CD4-positive, alpha-beta T cell treated with Interleukin-4 for 4 hours (primary cell): ENCODE measurements at regions not wholly inside any gene's neighbourhood (a gene's known extent, or its start where the extent isn't known, plus 50 kb on each side); places are given as distances from the start of the nearest gene placed in this dataset.
A peak's percentile ranks its signal among the peaks of the same experiment; 100 is the strongest.

Experiments
- DNase-seq: peaks from one replicate; pipeline ENCODE4 v3.0.0-alpha.2; 2020

DNA sequence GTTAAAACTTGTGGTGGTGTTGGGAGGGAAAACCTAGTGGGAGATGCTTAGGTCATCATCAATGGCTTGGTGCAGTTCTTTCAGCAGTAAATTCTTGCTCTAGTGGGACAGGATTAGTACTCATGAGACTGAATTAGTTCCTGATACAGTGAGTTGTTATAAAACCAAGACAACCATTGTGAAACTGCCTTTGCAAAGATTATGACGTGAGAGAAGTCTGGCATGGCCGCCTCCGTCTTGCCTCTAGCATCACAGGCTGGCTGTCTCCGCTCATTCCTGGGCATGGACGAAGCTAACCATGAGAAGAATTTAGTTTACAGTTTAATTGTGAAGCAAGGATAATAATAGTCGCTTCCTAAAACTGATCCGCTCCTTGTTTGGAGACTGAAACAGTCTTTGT, 186.4 kb downstream of the KIF20B start:
- no peak for DNase-seq

DNA sequence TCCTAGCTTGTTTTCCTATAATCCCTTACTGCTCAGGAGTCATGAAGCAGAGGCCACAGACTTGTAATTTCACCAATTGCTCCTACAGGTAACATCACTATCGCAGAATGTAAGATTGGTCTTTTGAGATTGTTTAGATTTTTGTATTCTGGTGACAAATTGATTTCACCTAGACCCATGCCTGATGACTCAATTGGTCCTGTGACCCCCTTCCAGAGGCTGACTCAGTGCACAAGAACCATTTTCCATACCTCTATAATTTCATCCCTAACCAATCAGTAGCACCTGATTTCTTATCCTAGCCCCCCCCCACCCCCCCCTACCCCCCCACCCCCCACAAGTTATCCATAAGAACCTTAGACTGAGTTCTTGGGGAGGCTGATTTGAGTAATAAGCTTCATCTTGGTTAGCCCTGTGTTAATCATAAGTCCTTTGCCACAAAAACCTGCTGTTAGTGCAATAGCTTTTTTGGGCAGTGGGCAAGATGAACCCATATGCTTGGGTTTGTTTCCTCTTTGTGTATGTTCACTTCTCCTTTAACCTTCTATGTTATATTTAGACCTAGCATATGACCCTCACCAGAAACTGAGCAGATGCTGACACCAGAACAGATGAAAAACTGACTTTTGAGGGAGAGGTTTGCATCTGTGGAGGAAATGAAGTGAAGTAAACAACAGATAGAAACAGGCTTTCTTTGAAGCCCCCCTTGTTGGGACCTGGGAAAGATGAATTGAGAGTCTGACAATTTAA, 187.1 kb downstream of the KIF20B start:
- no peak for DNase-seq

DNA sequence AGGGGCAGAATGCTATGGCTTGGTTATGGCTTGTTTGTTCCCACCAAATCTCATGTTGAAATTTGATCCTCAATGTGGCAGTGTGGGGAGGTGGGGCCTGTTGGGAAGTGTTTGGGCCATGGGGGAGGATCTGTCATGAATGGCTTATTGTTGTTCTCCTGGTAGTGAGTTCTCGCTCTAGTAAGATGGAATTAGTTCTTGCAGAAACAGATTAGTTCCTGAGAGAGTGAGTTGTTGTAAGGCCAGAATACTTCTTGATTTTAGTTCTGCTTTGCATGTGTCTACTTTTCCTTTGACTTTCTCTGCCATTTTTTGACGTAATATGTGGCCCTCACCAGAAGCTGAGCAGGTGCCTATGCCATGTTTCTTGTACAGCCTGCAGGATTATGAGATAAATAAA, 188.2 kb downstream of the KIF20B start:
- DNase-seq = no peak

DNA sequence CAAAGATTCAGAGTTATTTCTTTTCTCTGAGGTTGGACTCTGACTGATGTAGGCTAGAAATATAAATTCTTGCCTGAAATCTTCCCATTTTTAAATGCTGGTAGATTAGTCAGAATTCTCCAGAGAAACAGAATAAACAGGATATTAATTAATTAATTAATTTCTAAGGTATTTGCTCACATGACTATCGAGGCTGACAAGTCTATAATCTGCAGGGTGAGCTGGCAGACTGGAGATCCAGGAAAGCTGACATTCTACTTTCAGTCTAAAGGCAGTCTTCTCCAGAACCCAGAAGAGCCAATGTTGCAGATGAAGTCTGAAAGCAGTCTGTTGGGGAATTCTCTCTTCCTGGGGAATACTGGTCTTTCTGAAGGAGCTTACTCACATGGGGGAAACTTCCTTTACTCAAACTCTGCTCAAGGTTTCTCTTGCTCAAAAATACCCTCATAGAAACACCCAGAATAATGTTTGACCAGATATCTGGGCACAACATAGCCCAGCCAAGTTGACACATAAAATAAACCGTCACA, 189.7 kb downstream of the KIF20B start:
- no peak for DNase-seq

DNA sequence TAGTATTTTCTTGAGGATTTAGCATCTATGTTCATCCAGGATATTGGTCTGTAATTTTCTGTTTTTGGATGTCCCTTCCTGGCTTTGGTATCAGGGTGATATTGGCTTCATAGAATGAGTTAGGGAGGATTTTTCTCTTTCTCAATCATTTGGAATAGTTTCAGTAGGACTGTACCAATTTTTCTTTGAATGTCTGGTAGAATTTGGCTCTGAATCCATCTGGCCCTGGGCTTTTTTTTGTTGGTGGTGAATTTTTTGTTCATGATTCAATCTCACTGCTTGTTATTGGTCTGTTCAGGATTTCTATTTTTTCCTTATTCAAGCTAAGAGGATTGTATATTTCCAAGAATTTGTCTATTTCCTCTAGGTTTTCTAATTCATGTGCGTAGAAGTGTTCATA, 192.7 kb downstream of the KIF20B start:
- no peak for DNase-seq

DNA sequence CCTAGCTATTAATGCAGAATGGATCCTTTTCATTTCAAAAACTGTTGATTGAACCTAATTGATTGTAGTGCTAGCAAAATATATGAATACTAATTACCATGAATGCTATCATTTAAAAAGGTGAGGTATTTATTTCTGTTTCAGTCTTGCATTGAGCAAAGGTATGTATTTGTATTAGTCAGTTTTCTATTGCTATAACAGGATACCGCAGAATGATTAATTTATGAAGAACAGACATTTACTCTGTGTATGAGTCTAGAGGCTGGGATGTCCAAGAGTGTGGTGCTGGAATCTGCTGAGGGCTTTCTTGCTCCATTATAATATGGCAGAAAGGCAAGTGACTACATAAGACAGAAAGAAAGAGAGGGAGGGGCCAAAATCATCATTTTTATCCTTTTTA, 199.2 kb downstream of the KIF20B start:
- DNase-seq = no peak

DNA sequence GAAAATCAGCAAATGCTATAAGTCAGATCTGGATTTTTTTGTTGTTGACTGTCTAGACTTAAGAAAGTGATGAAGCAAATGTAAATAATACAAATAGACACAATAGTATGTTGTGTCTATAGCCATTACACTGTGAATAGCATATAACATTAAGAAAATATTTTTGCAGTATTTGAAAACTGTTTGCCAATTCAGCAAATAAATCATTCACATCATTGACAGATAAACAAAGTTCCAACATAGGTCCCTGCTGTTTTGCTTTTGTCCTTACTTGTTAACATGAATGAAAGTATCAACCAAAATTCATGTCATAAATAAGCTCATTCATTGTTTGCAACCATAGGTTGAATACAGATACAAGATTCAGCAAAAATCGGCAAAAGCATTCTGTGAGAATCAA, 200.5 kb downstream of the KIF20B start:
- no peak for DNase-seq

DNA sequence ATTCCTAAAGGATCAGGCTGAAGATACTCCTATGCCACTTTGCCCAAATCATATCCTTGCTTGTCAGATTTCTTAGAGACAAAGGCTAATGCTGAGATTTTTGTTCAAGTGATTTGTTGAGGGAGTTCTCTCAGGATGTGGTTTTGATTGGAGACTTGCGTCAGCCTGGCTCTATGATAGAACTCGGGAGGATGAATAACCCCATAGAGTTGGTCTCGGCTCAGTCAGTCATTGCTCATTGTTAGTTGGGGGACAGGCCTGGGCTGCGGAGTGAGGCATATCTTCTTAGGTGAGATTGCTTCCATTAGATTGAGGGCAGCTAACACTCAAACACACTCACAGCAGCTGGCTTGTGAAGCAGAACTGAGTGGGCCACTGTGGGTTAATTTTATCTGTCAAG, 203.4 kb downstream of the KIF20B start:
- DNase-seq = no peak

DNA sequence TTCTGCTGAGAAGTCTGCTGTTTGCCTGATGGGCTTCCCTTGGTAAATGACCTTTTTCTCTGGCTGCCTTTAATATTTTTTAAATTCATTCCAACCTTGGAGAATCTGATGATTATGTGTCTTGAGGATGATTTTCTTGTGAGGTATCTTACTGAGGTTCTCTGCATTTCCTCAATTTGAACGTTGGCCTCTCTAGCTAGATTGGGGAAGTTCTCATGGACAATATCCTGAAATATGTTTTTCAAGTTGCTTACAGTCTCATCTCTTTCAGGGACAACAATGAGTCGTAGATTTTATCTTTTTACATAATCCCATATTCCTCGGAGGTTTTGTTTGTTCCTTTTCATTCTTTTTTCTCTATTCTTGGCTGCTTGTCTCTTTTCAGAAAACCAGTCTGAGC, 208.4 kb downstream of the KIF20B start:
- DNase-seq = no peak

DNA sequence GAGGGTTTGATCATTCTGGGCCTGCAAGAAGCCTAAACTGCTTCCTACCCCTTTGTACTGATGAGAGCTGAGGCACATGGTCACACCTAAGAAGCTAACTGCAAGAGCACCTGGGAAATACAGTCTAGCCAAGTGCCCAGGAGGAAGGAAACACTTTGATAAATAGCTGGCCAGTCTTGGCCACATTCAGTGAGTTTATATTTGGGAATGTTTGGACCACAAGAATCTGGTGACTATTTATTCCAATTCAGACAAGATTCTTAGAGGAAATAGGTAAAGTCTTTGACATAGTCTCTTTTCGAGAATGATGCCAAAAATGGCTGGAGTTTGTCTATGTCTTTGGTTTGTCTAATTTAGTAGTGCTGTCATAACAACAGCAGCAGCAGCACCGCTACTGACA, 213.6 kb downstream of the KIF20B start:
- no peak for DNase-seq

DNA sequence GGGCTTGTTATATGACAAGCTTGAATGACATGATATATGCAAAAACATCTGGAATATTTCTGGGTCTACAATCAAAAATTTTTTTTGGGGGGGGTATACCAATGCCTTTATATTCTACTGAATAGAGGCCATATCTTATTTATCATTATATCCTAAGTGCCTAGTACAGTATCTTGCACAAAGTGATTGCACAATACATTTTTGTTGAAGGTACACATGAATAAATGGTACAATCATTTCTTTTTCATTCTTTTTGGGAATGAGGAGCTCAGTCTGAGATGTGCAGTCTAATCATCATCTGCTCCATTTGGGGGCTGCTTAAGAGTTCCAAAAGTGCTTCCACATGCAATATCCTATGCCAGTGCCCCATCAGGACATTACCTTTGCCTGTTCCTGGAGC, 214.6 kb downstream of the KIF20B start:
- no peak for DNase-seq

DNA sequence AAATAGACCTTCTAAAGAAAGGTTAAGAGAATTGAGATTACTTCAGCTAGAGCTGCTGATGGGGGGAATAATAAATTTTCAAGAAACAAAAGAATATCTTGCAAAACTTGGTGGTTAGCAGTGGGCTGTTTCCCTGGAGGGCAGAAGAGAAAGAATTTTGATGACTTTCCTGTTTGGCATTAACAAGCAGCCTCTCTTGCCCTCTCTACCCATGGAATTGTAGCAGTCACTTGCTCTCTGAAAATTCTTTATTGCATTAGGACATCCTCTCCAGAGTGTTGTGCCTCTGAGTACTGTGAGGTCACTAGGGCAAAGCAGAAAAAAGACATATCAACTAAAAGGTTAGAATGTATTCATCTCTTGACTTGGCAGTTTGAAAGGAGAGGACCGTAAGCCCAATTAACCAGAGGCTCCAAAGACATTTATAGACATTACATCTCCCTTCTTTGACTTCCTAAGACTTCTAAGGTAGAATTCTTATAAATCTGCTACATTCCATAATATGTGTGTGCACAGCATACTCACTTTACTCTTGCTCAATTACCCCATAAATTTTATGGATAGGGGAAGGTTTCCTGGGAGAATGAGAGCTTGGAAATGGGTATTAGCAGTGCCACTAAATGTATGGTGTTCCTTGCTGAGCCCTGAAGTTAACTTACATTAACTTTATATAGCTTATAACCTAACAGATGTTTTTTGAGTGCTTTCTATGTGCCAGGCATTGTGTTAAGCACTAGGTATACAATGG, 215.3 kb downstream of the KIF20B start:
- no peak for DNase-seq

DNA sequence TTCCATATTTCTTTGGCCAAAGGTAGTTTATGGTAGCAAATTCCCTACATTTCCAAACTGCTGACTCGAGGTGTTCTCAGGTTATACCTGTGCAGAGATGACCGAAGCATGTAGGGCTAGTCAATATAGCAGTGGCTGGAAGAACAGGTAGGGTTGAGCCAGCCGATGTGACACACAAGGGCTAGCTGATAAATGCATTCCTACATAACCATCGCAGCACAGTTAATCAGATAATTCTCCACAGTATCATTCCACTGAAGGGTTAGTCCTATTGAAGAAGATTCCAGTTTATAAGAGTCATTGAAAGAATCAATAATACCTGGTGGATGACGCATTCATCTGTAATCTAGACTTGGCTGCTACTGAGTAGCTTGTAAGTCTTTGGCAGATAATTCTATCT, 220.0 kb downstream of the KIF20B start:
- DNase-seq = no peak

DNA sequence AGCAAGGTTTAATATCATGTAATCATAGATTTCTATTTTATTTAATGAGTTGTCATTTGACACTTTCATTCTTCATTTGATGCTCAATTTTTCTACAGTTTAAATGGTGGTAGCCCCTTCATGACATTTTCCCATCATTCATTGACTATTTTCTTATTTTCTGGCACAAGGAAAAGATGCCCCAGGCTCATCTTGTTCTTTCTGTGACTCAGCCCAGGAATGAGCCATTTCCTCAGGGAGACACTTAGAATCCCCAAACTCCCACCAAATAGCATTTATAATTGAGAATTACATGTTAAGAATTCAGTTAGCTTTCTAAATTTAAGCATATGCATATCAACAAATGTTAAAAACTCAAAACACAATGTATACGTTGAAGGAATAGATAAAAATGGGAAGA, 222.3 kb downstream of the KIF20B start:
- DNase-seq = no peak

DNA sequence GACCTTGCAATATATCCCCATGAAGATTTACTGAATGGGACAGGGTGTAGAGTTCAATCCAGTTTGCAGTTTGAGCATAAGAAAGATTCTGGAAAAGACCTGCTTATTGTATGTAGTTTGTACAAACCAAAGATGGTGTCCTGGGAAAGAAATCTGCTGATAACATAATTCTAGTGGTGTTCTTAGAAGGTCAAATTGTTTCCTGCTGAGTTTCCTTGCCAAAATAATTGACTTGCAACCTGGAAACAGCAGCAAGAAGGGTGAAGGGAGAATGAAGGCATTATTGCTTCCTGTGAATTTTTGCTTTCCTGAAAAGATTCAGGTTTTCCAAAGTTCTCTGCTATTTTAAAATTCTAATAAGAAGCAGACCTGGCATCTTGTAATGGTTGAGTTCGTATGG, 222.9 kb downstream of the KIF20B start:
- DNase-seq = no peak

DNA sequence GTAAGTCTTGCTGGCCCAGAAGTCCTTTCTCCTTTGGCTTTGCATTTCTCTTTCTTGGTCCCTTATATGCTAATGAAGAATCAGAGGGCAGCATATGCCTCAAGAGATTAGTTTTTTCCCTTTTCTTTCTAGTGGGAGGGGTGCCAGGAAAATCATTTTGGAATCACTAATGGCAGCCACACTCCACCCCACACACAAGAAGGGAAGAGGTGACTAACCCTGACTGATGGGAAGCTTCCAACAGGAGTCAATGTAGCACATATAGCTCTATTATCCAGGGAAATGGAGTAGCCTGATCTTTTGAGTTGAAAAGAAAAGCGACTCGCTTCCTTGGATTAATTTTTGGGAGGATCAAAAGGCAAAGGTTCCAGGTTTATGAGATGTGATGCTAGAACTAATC, 225.3 kb downstream of the KIF20B start:
- no peak for DNase-seq

DNA sequence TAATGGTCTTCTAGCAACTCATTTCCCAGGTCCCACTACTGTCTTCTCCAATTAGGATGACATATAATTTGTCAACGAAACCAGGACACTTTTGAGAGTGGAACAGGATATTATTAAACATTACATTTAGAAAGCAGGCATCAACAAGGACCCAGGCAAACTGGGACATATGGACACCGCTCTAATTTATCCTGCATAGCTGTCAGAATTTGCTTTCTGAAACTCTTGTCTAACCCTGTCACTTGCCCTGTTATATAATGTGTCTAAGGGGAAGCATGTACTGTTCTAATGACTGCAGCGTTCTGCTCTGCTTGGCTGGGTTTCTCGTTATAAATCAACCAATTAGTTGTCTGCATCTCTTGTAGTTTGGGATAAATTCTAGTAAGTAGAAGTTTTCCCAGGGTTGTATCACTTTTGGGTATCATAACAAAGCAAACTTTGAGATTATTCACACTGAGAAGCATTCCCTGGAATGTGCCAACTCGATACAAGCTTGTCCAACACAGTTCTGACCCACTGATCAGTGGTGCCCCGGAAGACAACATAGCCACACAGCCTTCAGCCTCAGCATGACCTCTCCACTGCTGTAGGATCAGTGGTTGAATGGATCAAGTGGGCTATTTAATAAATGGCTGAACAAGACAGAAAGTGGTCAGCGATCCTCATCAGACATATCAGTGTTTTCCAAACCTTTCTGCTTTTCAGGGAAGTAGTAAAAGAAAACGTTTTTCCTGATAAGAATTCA, 228.1 kb downstream of the KIF20B start:
- no peak for DNase-seq

DNA sequence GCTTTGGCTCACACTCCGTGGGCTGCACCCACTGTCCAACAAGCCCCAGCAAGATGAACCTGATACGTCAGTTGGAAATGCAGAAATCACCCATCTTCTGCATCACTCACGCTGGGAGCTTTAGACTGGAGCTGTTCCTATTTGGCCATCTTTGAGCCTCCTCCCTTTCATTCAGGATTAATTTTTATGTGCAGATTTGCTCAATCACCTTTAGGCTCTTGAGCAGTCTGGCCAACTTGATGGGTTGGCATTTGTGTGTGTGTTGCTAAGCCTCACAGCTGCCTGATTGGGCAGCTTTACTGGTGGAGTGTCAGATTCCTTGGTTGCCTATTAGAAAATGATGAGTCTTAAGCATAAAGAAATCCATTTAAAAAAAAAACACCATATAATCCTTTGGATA, 236.1 kb downstream of the KIF20B start:
- DNase-seq = no peak

DNA sequence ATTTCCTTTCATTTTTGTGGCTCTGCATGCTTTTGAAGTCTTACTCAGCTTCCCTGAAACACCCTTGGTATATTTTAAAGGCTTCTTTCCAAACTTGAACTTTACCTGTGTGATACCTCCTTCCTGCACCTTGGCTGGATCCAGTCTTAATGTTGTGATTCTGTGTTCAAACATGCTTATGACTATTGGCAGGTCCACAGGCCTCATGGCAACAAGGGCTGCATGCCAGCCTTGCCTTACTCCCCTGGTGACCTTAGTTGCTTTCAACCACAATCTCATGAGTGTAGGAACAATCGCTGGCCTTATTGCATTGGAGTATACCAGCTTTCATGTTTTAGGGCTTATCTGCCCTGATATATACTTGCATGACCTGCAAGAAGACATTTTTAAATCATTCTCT, 238.7 kb downstream of the KIF20B start:
- no peak for DNase-seq

DNA sequence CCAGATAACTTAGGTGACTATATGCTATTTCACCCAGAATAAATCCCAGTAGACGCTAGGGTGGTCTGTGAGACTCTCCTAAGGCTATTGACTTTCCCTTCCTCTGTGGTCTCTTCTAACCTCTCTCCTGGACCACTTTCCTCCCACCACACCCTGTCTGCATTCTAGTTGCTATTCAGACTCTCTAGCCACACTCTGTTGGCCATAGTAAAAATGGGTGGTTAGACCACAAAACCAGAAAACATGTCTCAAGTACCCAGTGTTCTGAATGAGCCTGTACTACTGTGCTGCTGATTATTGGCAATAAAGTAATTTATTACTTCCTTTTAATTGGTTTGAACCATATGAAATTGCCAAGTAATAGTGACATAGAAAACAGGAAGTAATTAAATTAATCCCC, 240.8 kb downstream of the KIF20B start:
- DNase-seq = no peak

DNA sequence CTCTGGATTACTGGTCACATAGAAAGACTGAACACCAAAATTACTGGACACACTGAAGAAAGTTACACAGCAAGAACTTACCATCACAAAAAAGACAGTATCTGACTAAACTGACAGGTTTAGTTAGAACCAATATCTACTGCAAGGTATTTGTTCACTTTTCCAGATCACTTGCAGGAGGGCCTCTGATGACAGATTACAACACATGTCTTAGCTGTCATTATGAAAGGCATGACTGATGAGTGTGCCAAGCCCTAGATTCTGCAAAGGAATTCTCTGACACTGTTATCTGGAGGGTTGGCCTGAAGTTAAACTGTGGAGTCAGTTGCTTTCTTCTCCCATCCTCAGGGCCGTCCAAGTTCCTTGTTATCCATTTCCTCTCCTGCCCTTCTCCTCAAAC, 242.7 kb downstream of the KIF20B start:
- no peak for DNase-seq

DNA sequence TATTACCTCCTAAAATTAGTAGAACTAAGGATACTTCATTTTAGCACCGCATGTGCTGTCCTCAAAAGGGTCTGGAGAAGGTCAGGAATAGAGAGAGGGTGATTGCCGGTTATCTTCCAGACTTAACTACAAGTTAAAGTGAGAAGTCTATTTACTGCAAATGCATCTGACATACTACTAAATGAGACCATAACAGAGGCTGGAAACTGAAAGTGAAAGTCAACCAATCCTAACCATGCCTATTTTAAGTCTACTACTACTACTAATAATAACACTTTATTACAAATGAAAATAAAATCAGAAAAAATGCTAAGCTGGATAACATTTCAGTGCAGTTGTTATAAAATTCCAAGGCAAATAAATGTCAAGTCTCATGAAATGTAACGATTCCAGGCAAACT, 244.7 kb downstream of the KIF20B start:
- peak; percentile 16 for DNase-seq

DNA sequence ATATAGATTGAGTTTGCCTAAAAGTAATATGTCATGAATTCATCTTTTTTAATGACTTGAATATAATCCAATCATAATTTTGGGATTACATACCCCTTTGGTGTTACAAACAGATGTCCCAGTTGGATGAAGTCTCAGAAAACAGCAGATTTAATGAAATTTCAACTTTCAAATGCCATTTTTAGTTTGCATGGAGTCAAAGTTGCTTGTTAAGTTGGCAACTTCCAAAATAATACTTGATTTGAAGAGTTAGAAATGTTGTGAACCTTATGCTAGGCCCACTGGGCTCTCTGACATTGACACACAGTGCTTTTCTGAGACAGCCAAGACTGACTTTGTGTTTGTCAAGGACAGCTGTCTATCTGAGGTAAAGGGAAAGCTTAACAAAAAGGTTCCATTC, 248.1 kb downstream of the KIF20B start:
- no peak for DNase-seq

DNA sequence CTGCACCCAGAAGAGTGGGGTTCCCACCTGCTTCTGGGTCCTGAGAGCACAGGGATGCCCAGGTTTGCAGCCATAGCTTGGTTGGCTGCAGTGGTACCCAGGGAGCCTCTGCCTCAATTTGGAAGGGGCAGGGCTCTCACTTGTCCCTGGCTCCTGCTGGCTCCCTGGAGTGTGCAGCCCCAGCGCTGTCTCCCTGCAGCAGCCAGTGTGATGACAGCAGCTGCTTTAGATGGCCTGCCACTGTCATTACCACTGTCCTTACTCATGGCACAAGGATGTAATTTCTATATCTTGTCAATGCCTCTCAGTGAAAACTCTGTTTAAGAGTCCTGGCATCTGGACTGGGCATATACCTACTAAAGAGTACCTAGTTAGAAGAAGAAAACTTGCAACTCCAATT, 250.9 kb downstream of the KIF20B start:
- DNase-seq = no peak
